H9 (cell line): ENCODE measurements at regions not wholly inside any gene's neighbourhood (a gene's known extent, or its start where the extent isn't known, plus 50 kb on each side); places are given as distances from the start of the nearest gene placed in this dataset.

Experiments used
- DNase-seq: peaks from one replicate; pipeline ENCODE4 v3.0.0-alpha.2; 2017
- H2AFZ ChIP-seq: one replicate; pipeline ENCODE4 v1.6.1; 2013; ENCODE audit warnings: mild to moderate bottlenecking, low read length, control low read depth, moderate library complexity
- H2AK5ac ChIP-seq: 2 replicates; pipeline ENCODE4 v1.6.1; 2013; ENCODE audit warnings: low read length, control low read depth, mixed read lengths; ENCODE audit not compliant: insufficient read length
- H2BK120ac ChIP-seq: one replicate; pipeline ENCODE4 v1.6.1; 2013; ENCODE audit warnings: low read depth, mild to moderate bottlenecking, low read length, control low read depth, inconsistent platforms; ENCODE audit not compliant: poor library complexity, severe bottlenecking
- H2BK12ac ChIP-seq: 2 replicates; pipeline ENCODE4 v1.6.1; 2013; ENCODE audit warnings: low read length, control low read depth, mixed read lengths, low read depth; ENCODE audit not compliant: insufficient read length
- H2BK15ac ChIP-seq: 2 replicates; pipeline ENCODE4 v1.6.1; 2013; ENCODE audit warnings: low read depth, low read length, control low read depth
- H2BK20ac ChIP-seq: one replicate; pipeline ENCODE4 v1.6.1; 2013; ENCODE audit warnings: low read depth, mild to moderate bottlenecking, low read length, control low read depth, inconsistent platforms; ENCODE audit not compliant: poor library complexity, severe bottlenecking
- H2BK5ac ChIP-seq: 2 replicates; pipeline ENCODE4 v1.6.1; 2013; ENCODE audit warnings: low read length, control low read depth, mixed read lengths; ENCODE audit not compliant: insufficient read length
- H3K14ac ChIP-seq: 2 replicates; pipeline ENCODE4 v1.6.1; 2013; ENCODE audit warnings: low read length, control low read depth; ENCODE audit not compliant: insufficient read depth
- H3K18ac ChIP-seq: 2 replicates; pipeline ENCODE4 v1.6.1; 2013; ENCODE audit warnings: low read depth, mild to moderate bottlenecking, mixed read lengths, low read length, control low read depth; ENCODE audit not compliant: insufficient read length
- H3K23ac ChIP-seq: 2 replicates; pipeline ENCODE4 v1.6.1; 2013; ENCODE audit warnings: low read length, control low read depth, mixed read lengths, low read depth; ENCODE audit not compliant: insufficient read length
- H3K23me2 ChIP-seq: 2 replicates; pipeline ENCODE4 v1.6.1; 2013; ENCODE audit warnings: low read depth, mild to moderate bottlenecking, mixed read lengths, low read length, control low read depth; ENCODE audit not compliant: insufficient read length, poor library complexity, severe bottlenecking
- H3K27ac ChIP-seq: 2 replicates; pipeline ENCODE4 v1.5.1; 2013; ENCODE audit warnings: low read length, control low read depth, mixed read lengths, low read depth; ENCODE audit not compliant: insufficient read length
- H3K27me3 ChIP-seq: 2 replicates; pipeline ENCODE4 v1.6.1; 2013; ENCODE audit warnings: low read length, control low read depth, inconsistent platforms; ENCODE audit not compliant: insufficient read depth
- H3K4ac ChIP-seq: 2 replicates; pipeline ENCODE4 v1.6.1; 2013; ENCODE audit warnings: low read depth, mild to moderate bottlenecking, control low read depth, inconsistent platforms, low read length, moderate library complexity
- H3K4me1 ChIP-seq: 2 replicates; pipeline ENCODE4 v1.6.1; 2013; ENCODE audit warnings: low read length, control low read depth, inconsistent platforms; ENCODE audit not compliant: insufficient read depth
- H3K4me2 ChIP-seq: 2 replicates; pipeline ENCODE4 v1.6.1; 2013; ENCODE audit warnings: low read length, control low read depth, mixed read lengths; ENCODE audit not compliant: insufficient read length, insufficient read depth
- H3K56ac ChIP-seq: 2 replicates; pipeline ENCODE4 v1.6.1; 2013; ENCODE audit warnings: low read depth, mild to moderate bottlenecking, mixed read lengths, low read length, control low read depth; ENCODE audit not compliant: insufficient read length
- H3K79me1 ChIP-seq: 2 replicates; pipeline ENCODE4 v1.6.1; 2013; ENCODE audit warnings: low read depth, mild to moderate bottlenecking, moderate library complexity, low read length, control low read depth, inconsistent platforms; ENCODE audit not compliant: insufficient read depth, poor library complexity, severe bottlenecking
- H3K79me2 ChIP-seq: 2 replicates; pipeline ENCODE4 v1.6.1; 2013; ENCODE audit warnings: low read length, control low read depth, inconsistent platforms; ENCODE audit not compliant: insufficient read depth
- H3K9ac ChIP-seq: 2 replicates; pipeline ENCODE4 v1.6.1; 2013; ENCODE audit warnings: low read length, control low read depth, mixed read lengths; ENCODE audit not compliant: insufficient read length; ENCODE audit errors: extremely low read depth
- H3K9me3 ChIP-seq: one replicate; pipeline ENCODE4 v1.6.1; 2013; ENCODE audit warnings: low read depth, low read length, inconsistent platforms; ENCODE audit not compliant: control insufficient read depth
- H3T11ph ChIP-seq: one replicate; pipeline ENCODE4 v1.6.1; 2013; ENCODE audit warnings: mild to moderate bottlenecking, low read length, control low read depth, inconsistent platforms
- H4K20me1 ChIP-seq: one replicate; pipeline ENCODE4 v1.6.1; 2013; ENCODE audit not compliant: control insufficient read depth, insufficient read length, insufficient read depth
- H4K5ac ChIP-seq: 2 replicates; pipeline ENCODE4 v1.6.1; 2013; ENCODE audit warnings: low read depth, mild to moderate bottlenecking, mixed read lengths, low read length, control low read depth; ENCODE audit not compliant: insufficient read length
- H4K8ac ChIP-seq: replicated peaks from 2 replicates; pipeline ENCODE4 v1.6.1; 2013; ENCODE audit warnings: low read length, control low read depth, mixed read lengths, low read depth; ENCODE audit not compliant: insufficient read length
- H4K91ac ChIP-seq: 2 replicates; pipeline ENCODE4 v1.6.1; 2013; ENCODE audit warnings: low read depth, mild to moderate bottlenecking, moderate library complexity, mixed read lengths, low read length, control low read depth; ENCODE audit not compliant: insufficient read length
- H3K27ac Mint-ChIP-seq, 3 experiments: 2 replicates in 2 of 3; 3 replicates in 1 of 3; pipeline ENCODE4 v1.8.0; 2020 to 2021; ENCODE audit warnings: mixed read lengths in 3 of 3, mild to moderate bottlenecking in 1 of 3, moderate library complexity in 1 of 3
- H3K27me3 Mint-ChIP-seq: 2 replicates; pipeline ENCODE4 v1.8.0; 2021; ENCODE audit warnings: low read depth, mild to moderate bottlenecking, moderate library complexity, mixed read lengths
- H3K36me3 Mint-ChIP-seq, 3 experiments: 2 replicates in 2 of 3; 3 replicates in 1 of 3; pipeline ENCODE4 v1.8.0; 2020 to 2021; ENCODE audit warnings: low read depth in 3 of 3, mixed read lengths in 3 of 3; ENCODE audit not compliant: insufficient read depth in 1 of 3
- H3K4me1 Mint-ChIP-seq, 2 experiments: 2 replicates each; pipeline ENCODE4 v1.8.0; 2020; ENCODE audit warnings: mixed read lengths in 2 of 2
- H3K4me3 Mint-ChIP-seq, 2 experiments: 2 replicates in 1 of 2; 3 replicates in 1 of 2; pipeline ENCODE4 v1.8.0; 2020 to 2021; ENCODE audit warnings: mild to moderate bottlenecking in 2 of 2, mixed read lengths in 2 of 2, moderate library complexity in 1 of 2
- H3K9me3 Mint-ChIP-seq, 2 experiments: 2 replicates in 1 of 2; 3 replicates in 1 of 2; pipeline ENCODE4 v1.8.0; 2020; ENCODE audit warnings: mild to moderate bottlenecking in 2 of 2, mixed read lengths in 2 of 2, moderate library complexity in 1 of 2
- WGBS: extraction: QIAGEN DNeasy Blood & Tissue Kit; methylation state at CpG from one replicate; pipeline ENCODE4 v1.1.7; 2013; ENCODE audit warnings: missing lambda C conversion rate, low lambda C conversion rate, mixed read lengths; ENCODE audit not compliant: insufficient read length; ENCODE audit errors: extremely low coverage; 5-methylcytosine and 5-hydroxymethylcytosine counted together
- TF ChIP-seq, protein P1 (sequence below): fragments of 200-600 bp; sonication (generic); conservative IDR thresholded peaks from 3 replicates; pipeline ENCODE4 v1.8.0; 2021; ENCODE audit warnings: antibody characterized with exemption, mild to moderate bottlenecking

DNA sequence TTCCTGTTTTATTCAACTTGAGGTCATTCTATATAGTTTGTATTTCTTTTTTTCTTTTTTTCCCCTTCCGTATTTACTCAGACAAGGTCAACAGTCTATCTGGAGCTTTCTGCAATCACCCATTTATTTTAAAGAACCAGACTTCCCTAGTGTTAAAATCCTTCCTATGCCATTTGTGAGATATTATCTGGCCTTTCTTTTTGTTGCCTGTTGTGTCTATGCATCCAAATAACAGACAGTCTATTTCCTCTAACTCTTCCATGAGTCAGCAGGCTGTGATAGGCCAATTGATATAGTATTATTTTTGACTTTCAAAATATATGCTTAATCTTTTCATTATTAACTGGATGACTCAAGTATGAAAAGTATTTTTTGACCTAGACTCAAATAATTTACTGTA is 291.2 kb upstream of the PTPRD start:
- Histone ChIP-seq H2BK120ac (no peak overlapping the region), H4K20me1 (no peaks in the 10 kb centered on the region), H2AK5ac (no peak overlapping the region), H3K18ac (no peak overlapping the region), H2BK12ac (no peak overlapping the region), H4K5ac (no peak overlapping the region), H2BK20ac (no peak overlapping the region), H3K4me1 (no peaks in the 10 kb centered on the region), H3K9ac (no peak overlapping the region), H3T11ph (no peak overlapping the region), H3K14ac (no peak overlapping the region), H3K23me2 (no peaks in the 10 kb centered on the region), H3K4ac (no peak overlapping the region), H3K56ac (no peak overlapping the region), H2AFZ (no peak overlapping the region), H3K27ac (no peak overlapping the region), H3K79me1 (no peaks in the 10 kb centered on the region), H3K4me2 (no peak overlapping the region), H3K23ac (no peak overlapping the region), H3K27me3 (no peaks in the 10 kb centered on the region), H2BK5ac (no peak overlapping the region), H3K79me2 (no peaks in the 10 kb centered on the region), H2BK15ac (no peak overlapping the region), H4K91ac (no peak overlapping the region), H4K8ac (no peak overlapping the region), H3K9me3 (no peaks in the 10 kb centered on the region)
- Mint-ChIP-seq H3K27me3 (no peaks in the 10 kb centered on the region), H3K9me3 (peaks cover 30 to 35% of the 10 kb centered on the region in 2 experiments), H3K4me1 (0 out of 4 replicates have a peak, but pooled peaks cover 0 to 2% of the 10 kb centered on the region in 2 experiments), H3K36me3 (peaks cover 10 to 22% (median 20%) of the 10 kb centered on the region in 3 experiments), H3K27ac (no peak overlapping the region), H3K4me3 (no peak overlapping the region)
- WGBS = no CpG with 5 or more reads among the region's 1 CpG
- no peak for DNase-seq
- TF ChIP-seq, protein P1, sequence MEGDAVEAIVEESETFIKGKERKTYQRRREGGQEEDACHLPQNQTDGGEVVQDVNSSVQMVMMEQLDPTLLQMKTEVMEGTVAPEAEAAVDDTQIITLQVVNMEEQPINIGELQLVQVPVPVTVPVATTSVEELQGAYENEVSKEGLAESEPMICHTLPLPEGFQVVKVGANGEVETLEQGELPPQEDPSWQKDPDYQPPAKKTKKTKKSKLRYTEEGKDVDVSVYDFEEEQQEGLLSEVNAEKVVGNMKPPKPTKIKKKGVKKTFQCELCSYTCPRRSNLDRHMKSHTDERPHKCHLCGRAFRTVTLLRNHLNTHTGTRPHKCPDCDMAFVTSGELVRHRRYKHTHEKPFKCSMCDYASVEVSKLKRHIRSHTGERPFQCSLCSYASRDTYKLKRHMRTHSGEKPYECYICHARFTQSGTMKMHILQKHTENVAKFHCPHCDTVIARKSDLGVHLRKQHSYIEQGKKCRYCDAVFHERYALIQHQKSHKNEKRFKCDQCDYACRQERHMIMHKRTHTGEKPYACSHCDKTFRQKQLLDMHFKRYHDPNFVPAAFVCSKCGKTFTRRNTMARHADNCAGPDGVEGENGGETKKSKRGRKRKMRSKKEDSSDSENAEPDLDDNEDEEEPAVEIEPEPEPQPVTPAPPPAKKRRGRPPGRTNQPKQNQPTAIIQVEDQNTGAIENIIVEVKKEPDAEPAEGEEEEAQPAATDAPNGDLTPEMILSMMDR = no peak
